A549 (cell line): ENCODE measurements at regions not wholly inside any gene's neighbourhood (a gene's known extent, or its start where the extent isn't known, plus 50 kb on each side); places are given as distances from the start of the nearest gene placed in this dataset.

Experiments
- EP300 ChIP-seq, 2 experiments: fragments of >200 bp; sonication (Bioruptor Twin); formaldehyde crosslinking; IDR thresholded peaks; 2 replicates in 1 of 2; 3 replicates in 1 of 2; pipeline ENCODE4 v1.6.1; 2016 to 2017
- JUNB ChIP-seq: fragments of >200 bp; sonication (Bioruptor Twin); formaldehyde crosslinking; IDR thresholded peaks from 2 replicates; pipeline ENCODE4 v1.6.1; 2016
- POLR2A ChIP-seq: IDR thresholded peaks from 2 replicates; pipeline ENCODE4 v1.6.1; 2012; ENCODE audit warnings: mild to moderate bottlenecking, low read length
- TF ChIP-seq, protein P1 (sequence below): fragments of >200 bp; sonication (Bioruptor Twin); formaldehyde crosslinking; IDR thresholded peaks from 3 replicates; pipeline ENCODE4 v1.5.1; 2016
- TF ChIP-seq, protein P2 (sequence below): IDR thresholded peaks from 2 replicates; pipeline ENCODE4 v1.6.1; 2012; ENCODE audit warnings: low read depth, borderline replicate concordance

DNA sequence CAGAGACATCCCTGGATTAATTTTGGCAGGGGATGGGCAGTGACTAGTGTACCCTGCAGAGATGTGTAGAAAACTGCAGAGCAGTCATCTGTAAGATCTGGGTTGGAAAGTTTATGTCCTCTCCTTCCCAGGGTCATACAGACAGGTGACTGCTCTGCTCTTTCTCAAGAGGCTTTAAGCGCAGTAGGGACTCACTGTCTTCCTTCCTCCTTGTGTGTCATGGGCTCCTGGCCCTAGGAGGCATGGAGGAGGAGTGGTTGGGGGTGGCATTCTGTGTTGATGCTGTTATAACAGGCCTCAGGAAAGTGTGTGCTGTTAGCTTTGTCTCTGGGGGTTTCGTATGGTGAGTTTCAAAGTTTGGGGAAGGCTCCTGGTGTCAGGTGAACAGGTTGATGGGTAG, 130.5 kb upstream of the MGAT5 start:
- TF ChIP-seq, protein P1, sequence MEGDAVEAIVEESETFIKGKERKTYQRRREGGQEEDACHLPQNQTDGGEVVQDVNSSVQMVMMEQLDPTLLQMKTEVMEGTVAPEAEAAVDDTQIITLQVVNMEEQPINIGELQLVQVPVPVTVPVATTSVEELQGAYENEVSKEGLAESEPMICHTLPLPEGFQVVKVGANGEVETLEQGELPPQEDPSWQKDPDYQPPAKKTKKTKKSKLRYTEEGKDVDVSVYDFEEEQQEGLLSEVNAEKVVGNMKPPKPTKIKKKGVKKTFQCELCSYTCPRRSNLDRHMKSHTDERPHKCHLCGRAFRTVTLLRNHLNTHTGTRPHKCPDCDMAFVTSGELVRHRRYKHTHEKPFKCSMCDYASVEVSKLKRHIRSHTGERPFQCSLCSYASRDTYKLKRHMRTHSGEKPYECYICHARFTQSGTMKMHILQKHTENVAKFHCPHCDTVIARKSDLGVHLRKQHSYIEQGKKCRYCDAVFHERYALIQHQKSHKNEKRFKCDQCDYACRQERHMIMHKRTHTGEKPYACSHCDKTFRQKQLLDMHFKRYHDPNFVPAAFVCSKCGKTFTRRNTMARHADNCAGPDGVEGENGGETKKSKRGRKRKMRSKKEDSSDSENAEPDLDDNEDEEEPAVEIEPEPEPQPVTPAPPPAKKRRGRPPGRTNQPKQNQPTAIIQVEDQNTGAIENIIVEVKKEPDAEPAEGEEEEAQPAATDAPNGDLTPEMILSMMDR: no peak
- TF ChIP-seq JUNB: no peak
- TF ChIP-seq, protein P2, sequence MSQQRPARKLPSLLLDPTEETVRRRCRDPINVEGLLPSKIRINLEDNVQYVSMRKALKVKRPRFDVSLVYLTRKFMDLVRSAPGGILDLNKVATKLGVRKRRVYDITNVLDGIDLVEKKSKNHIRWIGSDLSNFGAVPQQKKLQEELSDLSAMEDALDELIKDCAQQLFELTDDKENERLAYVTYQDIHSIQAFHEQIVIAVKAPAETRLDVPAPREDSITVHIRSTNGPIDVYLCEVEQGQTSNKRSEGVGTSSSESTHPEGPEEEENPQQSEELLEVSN: no peak
- TF ChIP-seq EP300 (IDR thresholded peaks at IDR 0.05): no peak
- TF ChIP-seq POLR2A: no peak
